ENCODE measurements at regions not wholly inside any gene's neighbourhood (a gene's known extent, or its start where the extent isn't known, plus 50 kb on each side); places are given as distances from the start of the nearest gene placed in this dataset.
"Not testable (repeated sequence)": the region's sequence is repeated elsewhere in the genome, so short reads cannot be mapped to it uniquely, and the experiment has no call there.

GRCh38 chr20:51931371-51931781 lies 129.1 kb upstream of the SALL4 start:
- Histone ChIP-seq H3K4me3 (ENCODE audit: low read depth, low read length, poor library complexity, severe bottlenecking) (no peak overlapping the region), H3K9ac (ENCODE audit: low read length) (no peak overlapping the region), H3K36me3 (ENCODE audit: insufficient read depth, low read length) (no peaks in the 10 kb centered on the region), H3F3A (ENCODE audit: insufficient read depth, low read length) (no peaks in the 10 kb centered on the region), H3K4me1 (ENCODE audit: insufficient read depth, low read length, severe bottlenecking) (no peaks in the 10 kb centered on the region), H3K27me3 (ENCODE audit: insufficient read depth, low read length) (no peaks in the 10 kb centered on the region), H2AFZ (ENCODE audit: low read length) (no peak overlapping the region), H3K79me2 (ENCODE audit: insufficient read depth, low read length) (no peaks in the 10 kb centered on the region), H4K20me1 (ENCODE audit: insufficient read depth, low read length) (no peaks in the 10 kb centered on the region), H3K9me3 (ENCODE audit: low read length) (no peaks in the 10 kb centered on the region), H3K4me2 (ENCODE audit: low read length) (no peak overlapping the region), H3K9me2 (ENCODE audit: low read depth, low read length) (no peaks in the 10 kb centered on the region), H3K27ac (ENCODE audit: low read depth, low read length, poor library complexity, severe bottlenecking) (no peak overlapping the region)
- TF ChIP-seq, protein P1, sequence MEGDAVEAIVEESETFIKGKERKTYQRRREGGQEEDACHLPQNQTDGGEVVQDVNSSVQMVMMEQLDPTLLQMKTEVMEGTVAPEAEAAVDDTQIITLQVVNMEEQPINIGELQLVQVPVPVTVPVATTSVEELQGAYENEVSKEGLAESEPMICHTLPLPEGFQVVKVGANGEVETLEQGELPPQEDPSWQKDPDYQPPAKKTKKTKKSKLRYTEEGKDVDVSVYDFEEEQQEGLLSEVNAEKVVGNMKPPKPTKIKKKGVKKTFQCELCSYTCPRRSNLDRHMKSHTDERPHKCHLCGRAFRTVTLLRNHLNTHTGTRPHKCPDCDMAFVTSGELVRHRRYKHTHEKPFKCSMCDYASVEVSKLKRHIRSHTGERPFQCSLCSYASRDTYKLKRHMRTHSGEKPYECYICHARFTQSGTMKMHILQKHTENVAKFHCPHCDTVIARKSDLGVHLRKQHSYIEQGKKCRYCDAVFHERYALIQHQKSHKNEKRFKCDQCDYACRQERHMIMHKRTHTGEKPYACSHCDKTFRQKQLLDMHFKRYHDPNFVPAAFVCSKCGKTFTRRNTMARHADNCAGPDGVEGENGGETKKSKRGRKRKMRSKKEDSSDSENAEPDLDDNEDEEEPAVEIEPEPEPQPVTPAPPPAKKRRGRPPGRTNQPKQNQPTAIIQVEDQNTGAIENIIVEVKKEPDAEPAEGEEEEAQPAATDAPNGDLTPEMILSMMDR (IDR thresholded peaks at IDR 0.05; ENCODE audit: low read length): no peak
- TF ChIP-seq EZH2 (IDR thresholded peaks at IDR 0.05; ENCODE audit: borderline replicate concordance, low read length): no peak

DNA sequence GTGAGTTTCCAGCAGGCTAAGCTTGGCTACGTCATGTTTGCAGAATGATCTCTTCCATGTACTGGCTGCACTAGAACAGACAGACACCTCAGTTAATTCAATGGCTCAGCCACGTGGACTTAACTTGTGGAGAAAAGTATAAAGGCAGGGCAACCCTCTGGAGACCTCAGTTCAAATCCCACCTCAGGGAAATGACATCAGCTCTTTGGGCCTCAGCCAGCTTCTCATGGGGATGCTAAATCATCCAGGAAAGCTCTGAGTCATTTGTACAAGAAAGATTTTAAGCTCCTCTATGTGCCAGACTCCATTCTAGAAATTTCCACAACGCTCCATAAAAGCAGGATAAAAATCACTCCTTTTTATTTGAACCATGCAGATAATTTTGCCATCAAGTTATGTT lies 128.5 kb upstream of the SALL4 start:
- Histone ChIP-seq H3K27me3 (ENCODE audit: insufficient read depth, low read length) (no peaks in the 10 kb centered on the region), H3K79me2 (ENCODE audit: insufficient read depth, low read length) (no peaks in the 10 kb centered on the region), H3K9me3 (ENCODE audit: low read length) (no peaks in the 10 kb centered on the region), H3K27ac (ENCODE audit: low read depth, low read length, poor library complexity, severe bottlenecking) (no peak overlapping the region), H3F3A (ENCODE audit: insufficient read depth, low read length) (no peaks in the 10 kb centered on the region), H3K9me2 (ENCODE audit: low read depth, low read length) (no peaks in the 10 kb centered on the region), H4K20me1 (ENCODE audit: insufficient read depth, low read length) (no peaks in the 10 kb centered on the region), H2AFZ (ENCODE audit: low read length) (no peak overlapping the region), H3K9ac (ENCODE audit: low read length) (no peak overlapping the region), H3K4me3 (ENCODE audit: low read depth, low read length, poor library complexity, severe bottlenecking) (no peak overlapping the region), H3K4me1 (ENCODE audit: insufficient read depth, low read length, severe bottlenecking) (no peaks in the 10 kb centered on the region), H3K4me2 (ENCODE audit: low read length) (no peak overlapping the region), H3K36me3 (ENCODE audit: insufficient read depth, low read length) (no peaks in the 10 kb centered on the region)
- TF ChIP-seq EZH2 (IDR thresholded peaks at IDR 0.05; ENCODE audit: borderline replicate concordance, low read length): no peak
- TF ChIP-seq, protein P1 (IDR thresholded peaks at IDR 0.05; ENCODE audit: low read length): no peak

- H3K4me2 ChIP-seq (ENCODE audit: low read length): no peak overlapping the region
- no peaks in the 10 kb centered on the region for H3K4me1 ChIP-seq (ENCODE audit: insufficient read depth, low read length, severe bottlenecking)
- no peaks in the 10 kb centered on the region for H3K79me2 ChIP-seq (ENCODE audit: insufficient read depth, low read length)
- H4K20me1 ChIP-seq (ENCODE audit: insufficient read depth, low read length): no peaks in the 10 kb centered on the region
- no peaks in the 10 kb centered on the region for H3F3A ChIP-seq (ENCODE audit: insufficient read depth, low read length)
- no peaks in the 10 kb centered on the region for H3K36me3 ChIP-seq (ENCODE audit: insufficient read depth, low read length)
- H3K9me3 ChIP-seq (ENCODE audit: low read length): no peaks in the 10 kb centered on the region
- H3K27me3 ChIP-seq (ENCODE audit: insufficient read depth, low read length): no peaks in the 10 kb centered on the region
- no peak overlapping the region for H3K9ac ChIP-seq (ENCODE audit: low read length)
- H3K9me2 ChIP-seq (ENCODE audit: low read depth, low read length): no peaks in the 10 kb centered on the region
- no peak overlapping the region for H3K4me3 ChIP-seq (ENCODE audit: low read depth, low read length, poor library complexity, severe bottlenecking)
- H3K27ac ChIP-seq (ENCODE audit: low read depth, low read length, poor library complexity, severe bottlenecking): no peak overlapping the region
- H2AFZ ChIP-seq (ENCODE audit: low read length): no peak overlapping the region
- TF ChIP-seq, protein P1 (IDR thresholded peaks at IDR 0.05; ENCODE audit: low read length): no peak
- no peak for TF ChIP-seq EZH2 (IDR thresholded peaks at IDR 0.05; ENCODE audit: borderline replicate concordance, low read length)
These were observed 126.6 kb upstream of the SALL4 start for GRCh38 chr20:51928931-51929330.

DNA sequence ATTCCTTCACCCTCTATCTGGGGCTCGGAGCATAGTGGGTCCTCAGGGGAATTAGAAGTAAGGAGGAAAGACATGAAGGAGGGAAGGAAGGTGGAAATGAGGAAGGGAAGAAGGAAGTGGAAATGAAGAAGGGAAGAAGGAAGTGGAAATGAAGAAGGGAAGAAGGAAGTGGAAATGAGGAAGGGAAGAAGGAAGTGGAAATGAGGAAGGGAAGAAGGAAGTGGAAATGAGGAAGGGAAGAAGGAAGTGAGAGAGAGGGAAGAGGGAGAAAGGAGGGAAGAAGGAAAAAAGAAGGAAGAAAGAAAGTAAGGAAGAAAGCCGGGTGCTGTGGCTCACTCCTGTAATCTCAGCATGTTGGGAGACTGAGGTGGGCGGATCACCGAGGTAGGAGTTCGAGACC lies 125.6 kb upstream of the SALL4 start:
- not testable (repeated sequence) for H3K36me3 ChIP-seq (ENCODE audit: insufficient read depth, low read length); H3F3A ChIP-seq (ENCODE audit: insufficient read depth, low read length); H3K9me2 ChIP-seq (ENCODE audit: low read depth, low read length); H2AFZ ChIP-seq (ENCODE audit: low read length); H3K9ac ChIP-seq (ENCODE audit: low read length); H3K79me2 ChIP-seq (ENCODE audit: insufficient read depth, low read length); H4K20me1 ChIP-seq (ENCODE audit: insufficient read depth, low read length); H3K4me3 ChIP-seq (ENCODE audit: low read depth, low read length, poor library complexity, severe bottlenecking); H3K27me3 ChIP-seq (ENCODE audit: insufficient read depth, low read length); H3K4me1 ChIP-seq (ENCODE audit: insufficient read depth, low read length, severe bottlenecking); H3K27ac ChIP-seq (ENCODE audit: low read depth, low read length, poor library complexity, severe bottlenecking); H3K9me3 ChIP-seq (ENCODE audit: low read length); H3K4me2 ChIP-seq (ENCODE audit: low read length)

Data from OCI-LY1 (cell line).